Activated CD4-positive, alpha-beta T cell treated with anti-CD3 and anti-CD28 coated beads, Interleukin-2, amount 50 U/mL, for 4 hours (primary cell): ENCODE measurements at regions not wholly inside any gene's neighbourhood (a gene's known extent, or its start where the extent isn't known, plus 50 kb on each side); places are given as distances from the start of the nearest gene placed in this dataset.
"Not testable (repeated sequence)": the region's sequence is repeated elsewhere in the genome, so short reads cannot be mapped to it uniquely, and the experiment has no call there.

Source experiments
- DNase-seq, 2 experiments: peaks; one replicate each; pipeline ENCODE4 v3.0.0-alpha.2; 2020

- no peak for DNase-seq
These were observed 275.7 kb upstream of the C1orf174 start for GRCh38 chr1:4175566-4176405.

GRCh38 chr1:4176841-4177240 is 276.8 kb upstream of the C1orf174 start:
- DNase-seq, result no peak

DNA sequence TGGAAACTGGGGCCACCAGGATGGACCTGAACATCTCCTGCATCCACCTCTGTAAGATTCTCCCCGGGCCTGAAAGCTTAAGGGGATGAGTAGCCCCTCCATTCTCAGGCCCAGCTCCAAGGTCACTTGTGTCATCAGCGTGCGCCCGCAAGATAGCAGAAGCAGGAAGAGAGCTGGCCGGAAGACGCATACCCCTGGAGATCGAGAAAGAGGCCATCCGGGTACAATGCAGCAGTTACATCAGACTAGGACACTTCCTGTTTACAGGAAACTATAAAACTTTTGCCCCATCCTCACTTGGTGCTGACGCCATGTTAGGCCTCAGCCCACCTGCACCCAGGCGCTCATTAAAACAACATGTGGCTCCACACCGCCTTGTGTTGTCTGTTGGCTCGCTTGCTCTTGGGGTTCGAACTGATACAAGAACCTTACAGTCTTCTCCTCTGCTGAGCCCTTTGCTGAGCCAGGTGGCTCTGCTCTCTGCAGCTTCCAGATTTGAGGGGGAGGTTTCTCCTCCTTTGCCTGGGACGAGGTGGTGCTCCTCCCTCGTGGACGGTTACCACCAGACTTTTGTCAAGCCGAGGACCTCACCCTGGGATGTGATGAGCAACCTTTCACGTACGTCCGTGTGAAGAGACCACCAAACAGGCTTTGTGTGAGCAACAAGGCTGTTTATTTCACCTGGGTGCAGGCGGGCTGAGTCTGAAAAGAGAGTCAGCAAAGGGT is 277.5 kb upstream of the C1orf174 start:
- no peak for DNase-seq

- DNase-seq, result no peak
These were observed 278.5 kb upstream of the C1orf174 start for GRCh38 chr1:4178501-4179113.

GRCh38 chr1:4179914-4180735 is 280.1 kb upstream of the C1orf174 start:
- no peak for DNase-seq

DNA sequence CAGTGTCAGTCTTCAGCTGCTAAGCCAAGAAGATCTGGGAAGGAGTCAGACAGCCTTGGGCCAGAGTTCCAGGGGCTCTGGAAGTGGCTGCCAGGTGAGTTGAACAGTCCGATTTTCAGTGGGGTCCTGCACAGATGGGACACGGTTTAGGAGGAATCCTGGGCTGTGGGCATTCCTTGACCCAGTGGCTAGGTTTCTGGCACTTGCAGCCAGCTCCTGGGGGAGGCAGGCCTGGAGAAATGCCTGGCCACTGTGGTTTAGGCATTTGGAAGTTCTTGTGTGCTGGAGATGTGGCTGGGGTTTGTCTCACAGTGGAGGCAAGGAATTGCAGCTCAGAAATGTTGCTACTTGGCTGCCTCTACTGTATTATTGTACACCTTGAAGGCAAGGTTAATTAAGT is 286.4 kb upstream of the C1orf174 start:
- DNase-seq, result not testable (repeated sequence)

DNA sequence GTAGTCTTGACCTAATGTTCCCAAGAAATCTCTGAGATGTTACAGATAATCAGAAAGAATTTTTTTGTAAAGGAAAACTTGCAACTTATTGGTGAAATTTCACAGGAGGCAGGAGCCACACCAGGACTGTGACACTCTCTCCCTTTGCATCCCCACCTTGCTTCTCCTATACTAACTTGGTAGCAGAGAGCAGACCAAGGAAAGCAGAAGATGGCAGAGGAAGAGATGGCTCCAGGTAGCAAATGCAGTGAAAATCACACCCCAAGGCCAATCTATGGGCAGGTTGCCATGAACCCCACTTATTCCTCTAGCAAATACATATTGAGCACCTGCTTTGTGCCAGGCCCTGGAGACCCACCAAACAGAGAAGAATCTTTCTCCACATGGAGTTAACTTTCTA is 303.4 kb upstream of the C1orf174 start:
- no peak for DNase-seq

DNA sequence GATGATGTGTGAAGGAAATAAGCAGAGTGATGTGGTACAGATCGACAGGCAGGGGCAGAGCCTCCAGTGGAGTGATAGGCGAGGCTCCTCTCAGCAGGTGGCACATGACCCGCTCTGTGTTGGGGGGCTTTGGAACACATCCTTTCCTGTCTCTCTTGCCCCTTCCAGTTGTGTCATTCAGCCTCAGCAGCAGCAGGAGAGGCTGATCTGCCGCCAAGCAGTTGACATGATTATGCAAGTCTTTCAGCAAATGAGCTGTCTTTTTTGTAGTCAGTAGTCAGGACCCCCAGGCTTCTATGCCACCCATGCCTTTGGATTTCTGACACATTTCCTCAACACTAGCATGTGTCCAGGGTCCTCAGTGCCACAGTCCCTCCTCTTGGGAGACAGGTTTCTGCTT is 307.1 kb upstream of the C1orf174 start:
- no peak for DNase-seq

GRCh38 chr1:4207842-4208692 is 308.0 kb upstream of the C1orf174 start:
- DNase-seq, result no peak

- DNase-seq, result no peak
These were observed 310.0 kb upstream of the C1orf174 start for GRCh38 chr1:4210043-4210442.

DNA sequence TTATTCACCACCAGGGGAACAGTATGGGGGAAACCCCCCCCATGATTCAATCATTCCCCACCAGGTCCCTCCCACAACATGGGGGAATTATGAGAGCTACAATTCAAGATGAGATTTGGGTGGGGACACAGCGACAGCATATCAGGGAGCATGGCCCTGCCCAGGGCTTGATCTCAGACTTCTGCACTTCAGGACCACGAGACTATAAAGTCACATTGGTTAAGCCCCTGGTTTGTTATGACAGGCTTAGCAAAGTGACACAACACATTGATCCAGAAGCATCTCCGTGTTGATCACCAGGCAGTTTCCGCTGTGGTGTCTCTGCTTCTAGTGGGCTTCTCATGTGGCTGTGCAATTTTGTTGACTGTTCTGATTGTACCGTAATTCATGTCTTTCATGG is 312.7 kb upstream of the C1orf174 start:
- no peak for DNase-seq

DNA sequence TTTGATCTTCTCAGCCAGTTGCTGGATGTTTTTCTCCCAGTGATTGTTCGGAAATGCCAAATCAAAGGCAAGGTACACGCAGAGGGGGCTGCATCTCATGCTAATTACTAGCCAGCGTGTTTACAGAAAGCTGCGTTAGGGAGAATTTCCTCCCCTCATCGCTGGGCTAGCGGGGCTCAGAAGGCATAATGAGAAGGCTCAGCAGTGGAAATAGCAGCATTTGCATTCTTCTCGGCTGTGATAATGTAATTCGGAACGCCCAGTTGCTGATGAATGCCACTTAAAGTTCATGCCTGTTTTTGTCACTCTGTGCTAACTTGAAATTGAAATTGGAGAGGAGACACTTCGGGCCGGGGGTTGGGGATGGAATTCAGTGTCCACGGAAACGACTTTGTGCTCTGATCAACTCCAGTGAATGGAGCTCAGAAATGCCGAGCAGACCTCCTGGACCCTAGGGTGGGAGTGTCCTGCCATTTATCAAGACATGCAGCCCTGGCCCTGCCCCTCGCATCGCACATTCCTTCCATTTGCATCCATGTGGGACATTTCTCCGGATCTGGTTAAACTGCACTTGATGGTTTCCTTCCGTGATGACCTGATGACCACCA is 313.4 kb upstream of the C1orf174 start:
- no peak for DNase-seq

DNA sequence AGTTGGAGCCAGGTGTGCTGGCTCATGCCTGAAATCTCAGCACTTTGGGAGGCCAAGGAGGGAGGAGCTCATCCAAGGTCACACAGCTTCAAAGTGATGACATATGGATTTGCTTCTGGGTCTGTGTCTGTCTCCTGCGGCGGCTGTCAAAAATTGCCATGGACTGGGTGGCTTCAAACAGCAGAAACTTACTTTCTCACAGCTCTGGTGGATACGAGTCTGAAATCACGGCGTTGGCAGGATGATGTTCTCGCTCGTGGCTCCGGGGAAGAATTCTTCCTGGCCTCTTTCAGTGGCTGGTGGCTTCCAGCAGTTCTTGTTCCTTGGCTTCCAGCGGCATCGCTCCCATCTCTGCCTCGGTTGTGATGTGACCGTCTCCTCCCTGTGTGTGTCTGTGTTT is 314.8 kb upstream of the C1orf174 start:
- no peak for DNase-seq

DNA sequence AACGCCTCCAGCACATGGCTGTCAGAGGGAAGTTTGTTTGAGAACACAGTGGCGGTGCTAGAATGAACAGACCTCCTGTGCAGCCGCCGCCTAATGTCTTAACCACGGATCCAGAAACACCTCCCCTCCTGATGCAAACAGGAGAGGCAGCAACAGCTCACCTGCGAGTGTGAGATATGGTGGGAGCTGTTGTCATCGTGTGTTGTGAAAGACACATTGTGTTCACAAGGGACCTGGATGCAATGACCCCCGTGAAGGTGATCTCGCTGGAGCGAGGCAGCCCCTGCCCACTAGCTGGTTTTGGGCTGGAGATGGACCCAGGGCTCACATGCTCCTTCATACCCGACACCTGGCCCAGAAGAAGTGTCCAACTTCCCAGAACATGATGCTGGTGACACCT is 315.3 kb upstream of the C1orf174 start:
- DNase-seq, result no peak

DNA sequence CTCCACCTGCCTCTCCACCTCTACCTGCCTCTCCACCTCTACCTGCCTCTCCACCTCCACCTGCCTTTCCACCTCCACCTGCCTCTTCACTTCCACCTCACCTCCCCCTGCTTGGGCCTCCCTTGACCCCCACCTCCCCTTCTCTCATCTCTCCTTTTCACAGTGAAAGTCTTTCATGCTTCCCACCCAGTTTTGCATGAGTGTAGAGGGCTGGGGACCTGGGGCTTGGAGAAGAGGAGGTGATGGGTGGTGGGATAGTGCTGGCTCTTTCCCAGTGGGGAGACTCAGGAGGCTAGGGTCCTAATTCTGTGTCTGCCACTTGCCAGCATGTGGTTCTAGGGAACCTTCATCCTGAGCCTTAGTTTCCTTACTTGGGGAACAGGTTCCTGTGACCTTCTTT is 316.2 kb upstream of the C1orf174 start:
- no peak for DNase-seq

GRCh38 chr1:4218619-4219018 is 318.5 kb upstream of the C1orf174 start:
- no peak for DNase-seq

DNA sequence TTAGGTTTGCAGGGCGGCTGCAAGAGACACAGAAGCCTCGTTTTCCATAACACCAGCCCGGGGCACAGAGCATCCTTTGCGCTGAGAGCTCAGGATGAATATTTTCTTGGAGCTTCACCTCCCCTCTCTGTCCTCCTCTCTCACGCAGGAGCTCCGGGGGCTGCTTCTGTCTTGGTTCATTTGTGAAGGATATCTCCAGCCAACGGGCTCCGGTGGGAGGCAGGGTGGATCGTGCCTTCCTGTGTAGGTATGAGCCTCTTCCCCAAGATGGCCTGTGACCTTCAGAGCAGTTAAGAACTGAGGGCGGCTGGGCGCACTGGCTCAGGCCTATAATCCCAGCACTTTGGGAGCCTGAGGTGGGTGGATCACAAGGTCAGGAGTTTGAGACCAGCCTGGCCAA is 319.0 kb upstream of the C1orf174 start:
- no peak for DNase-seq

DNA sequence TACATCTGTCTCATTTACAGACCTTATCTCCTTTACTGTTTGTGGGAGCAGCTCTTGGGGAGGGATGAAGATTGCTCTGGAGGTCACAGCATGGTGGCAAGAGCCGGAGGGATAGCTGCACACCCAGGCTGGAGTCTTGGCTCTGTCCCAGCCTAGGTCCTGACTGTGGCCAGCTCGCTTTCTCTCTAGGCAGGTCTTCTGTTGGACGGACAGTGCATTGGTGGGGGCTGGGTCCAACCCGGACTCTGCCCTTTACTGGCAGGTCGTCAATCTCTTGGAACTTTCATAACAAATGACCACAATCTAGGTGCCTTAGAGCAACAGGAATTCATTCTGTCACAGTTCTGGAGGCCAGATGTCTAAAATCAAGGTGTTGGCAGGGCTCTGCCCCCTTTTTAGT is 319.8 kb upstream of the C1orf174 start:
- no peak for DNase-seq

DNA sequence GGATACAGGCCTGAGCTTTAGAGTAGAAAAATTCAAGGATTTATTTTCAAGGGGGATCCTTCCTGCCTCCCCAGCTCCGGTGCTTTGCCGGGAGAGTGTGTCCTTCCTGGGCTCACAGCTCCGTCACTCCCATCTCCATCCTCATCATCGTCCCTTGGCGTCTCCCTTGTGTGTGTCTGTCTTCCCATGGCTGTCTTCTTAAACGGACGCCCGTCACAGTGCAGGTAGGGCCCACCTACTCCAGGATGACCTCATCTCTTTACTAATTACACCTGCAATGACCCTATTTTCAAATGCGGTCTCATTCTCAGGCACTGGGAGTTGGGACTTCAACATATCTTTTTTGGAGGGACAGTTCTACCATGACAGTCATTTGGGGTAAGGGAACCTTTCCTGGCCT is 320.3 kb upstream of the C1orf174 start:
- no peak for DNase-seq

DNA sequence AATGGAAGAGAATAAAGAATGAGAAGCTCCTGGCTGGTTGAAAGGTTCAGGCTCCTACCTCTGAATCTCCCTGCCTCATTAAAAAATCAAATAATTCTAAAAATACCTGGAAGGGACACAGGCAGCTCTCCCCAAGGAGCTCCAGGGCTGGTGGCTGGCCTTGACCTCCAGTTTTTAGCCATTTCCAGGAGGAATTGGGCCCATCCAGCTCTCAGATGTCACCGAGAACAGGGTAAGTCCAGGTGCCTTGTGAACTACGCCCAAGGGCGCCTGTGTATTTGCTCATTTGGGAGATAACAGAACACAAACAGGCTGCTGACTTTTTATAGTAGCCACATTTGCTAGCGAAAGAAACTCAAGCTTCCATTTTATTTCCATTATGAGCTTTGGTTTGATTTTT is 321.0 kb upstream of the C1orf174 start:
- no peak for DNase-seq

DNA sequence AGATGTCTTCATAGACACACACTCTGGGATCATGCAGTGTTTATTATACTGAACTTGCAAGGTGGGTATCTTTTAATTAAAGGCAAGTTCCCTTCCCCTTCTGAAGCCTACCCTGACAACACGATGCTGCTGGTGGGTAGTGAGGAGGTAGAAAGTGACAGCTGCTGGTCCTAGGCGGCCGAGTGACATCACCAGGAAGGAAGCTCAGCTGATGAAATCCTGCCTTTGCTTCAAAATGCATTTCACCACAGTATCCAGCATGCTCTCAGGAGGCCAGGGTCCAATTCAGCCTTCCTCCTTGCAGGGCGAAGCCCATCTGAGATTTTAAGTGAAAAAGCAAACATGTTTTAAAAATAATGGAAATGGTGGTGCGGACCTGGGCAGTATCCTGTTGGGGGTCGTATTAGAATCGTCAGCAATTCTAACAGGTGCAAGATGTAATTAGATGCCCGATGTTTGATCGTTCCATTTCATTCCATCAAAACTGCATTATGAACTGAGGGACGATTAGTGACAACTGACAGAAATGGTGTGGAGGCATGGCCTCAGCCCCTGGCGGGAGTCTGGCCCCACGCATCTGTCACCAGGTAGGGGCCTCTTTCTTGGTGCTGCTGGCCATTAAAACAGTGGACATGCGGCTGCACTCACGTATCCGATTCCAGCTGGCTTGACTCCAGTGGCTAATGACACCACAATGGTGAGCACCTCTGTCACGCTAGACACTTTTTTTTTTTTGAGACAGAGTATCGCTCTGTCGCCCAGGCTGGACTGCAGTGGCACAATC is 324.8 kb upstream of the C1orf174 start:
- DNase-seq, result no peak
